GM12872 (cell line): ENCODE measurements at regions not wholly inside any gene's neighbourhood (a gene's known extent, or its start where the extent isn't known, plus 50 kb on each side); places are given as distances from the start of the nearest gene placed in this dataset.

Source experiments
- CTCF ChIP-seq: IDR thresholded peaks from 3 replicates; pipeline ENCODE4 v1.5.1; 2011; ENCODE audit warnings: low read depth, mild to moderate bottlenecking, low read length, moderate library complexity; ENCODE audit not compliant: insufficient read depth

DNA sequence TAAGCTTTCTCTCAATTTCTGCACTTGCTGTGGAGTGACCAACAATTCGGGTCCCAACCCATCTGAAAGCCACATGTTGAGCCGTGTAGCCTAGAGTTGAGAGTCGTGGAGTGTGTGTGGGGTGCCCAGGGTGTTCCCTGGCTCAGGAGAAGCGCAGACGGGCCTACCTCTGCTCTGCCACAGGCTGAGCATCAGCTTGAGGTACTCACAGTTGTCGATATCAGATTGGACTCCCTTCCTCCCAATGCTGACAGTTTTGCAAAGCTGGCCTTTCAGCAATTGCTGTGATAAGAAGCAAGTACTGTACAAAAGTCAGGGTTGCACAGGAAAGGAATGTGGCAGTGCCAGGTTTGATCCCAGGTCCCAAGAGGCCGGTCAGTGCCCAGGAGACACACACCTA is 133.4 kb upstream of the SPACA7 start:
- TF ChIP-seq CTCF = no peak

GRCh38 chr13:112244061-112244460 is 132.1 kb upstream of the SPACA7 start:
- no peak for TF ChIP-seq CTCF

DNA sequence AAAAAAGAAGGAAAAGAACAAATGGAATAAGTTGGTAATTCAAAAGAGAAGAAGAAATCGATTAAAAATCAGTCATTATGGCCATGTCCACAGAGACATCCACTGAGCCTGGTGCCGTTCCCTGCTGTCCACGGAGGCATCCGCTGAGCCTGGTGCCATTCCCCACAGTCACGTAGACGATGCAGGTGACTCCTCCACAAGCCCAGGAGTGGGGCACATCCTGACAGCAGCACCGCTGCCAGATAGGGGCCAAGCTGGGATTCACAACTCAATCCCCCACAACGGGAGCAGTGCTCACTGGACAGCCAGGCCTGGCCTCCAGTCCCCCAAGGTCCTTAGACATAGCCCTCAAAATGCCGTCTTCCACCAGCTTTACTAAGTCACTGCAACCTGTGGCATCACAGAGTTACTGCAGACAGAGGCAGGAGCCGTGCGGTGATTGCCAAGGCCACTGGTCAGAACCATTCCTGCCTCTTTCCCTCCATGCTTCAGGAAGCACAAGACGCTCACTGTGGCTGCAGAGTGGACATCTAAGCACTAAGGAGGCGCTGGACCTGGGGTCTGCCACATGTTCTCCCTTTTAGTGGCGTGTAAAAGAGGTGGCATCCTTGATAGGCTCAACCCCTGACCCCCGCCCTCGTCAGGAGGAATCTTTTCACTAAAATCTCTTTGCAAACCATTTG is 131.5 kb upstream of the SPACA7 start:
- TF ChIP-seq CTCF = no peak

DNA sequence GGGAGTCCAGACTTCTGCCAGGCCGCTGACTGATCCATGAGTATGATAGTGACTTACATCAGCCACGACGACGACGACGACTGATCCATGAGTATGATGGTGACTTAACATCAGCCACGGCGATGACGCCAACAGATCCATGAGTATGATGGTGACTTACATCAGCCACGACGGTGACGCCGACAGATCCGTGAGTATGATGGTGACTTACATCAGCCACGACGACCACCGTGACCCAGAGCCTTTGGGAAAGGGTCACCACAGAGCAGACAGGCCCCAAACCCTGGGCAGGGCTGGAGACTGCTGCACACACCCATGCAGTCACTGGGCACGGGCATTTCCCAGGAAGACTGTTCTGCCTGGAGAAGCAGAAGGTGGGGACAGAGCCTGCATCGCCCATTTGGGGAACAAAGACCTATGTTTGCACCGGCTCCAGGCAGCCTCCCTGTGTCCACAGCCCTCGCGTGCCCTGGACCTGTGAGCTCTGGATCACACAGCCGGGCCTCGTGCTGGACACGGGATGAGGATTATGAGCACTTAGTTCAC is 130.9 kb upstream of the SPACA7 start:
- no peak for TF ChIP-seq CTCF

GRCh38 chr13:112245989-112246388 is 130.2 kb upstream of the SPACA7 start:
- TF ChIP-seq CTCF = no peak

- no peak for TF ChIP-seq CTCF
Measured at GRCh38 chr13:112246731-112247470, 129.3 kb upstream of the SPACA7 start.

GRCh38 chr13:112247471-112248405 is 128.4 kb upstream of the SPACA7 start:
- no peak for TF ChIP-seq CTCF
